ENCODE measurements at regions not wholly inside any gene's neighbourhood (a gene's known extent, or its start where the extent isn't known, plus 50 kb on each side); places are given as distances from the start of the nearest gene placed in this dataset.
A peak's percentile ranks its signal among the peaks of the same experiment; 100 is the strongest.

- no peak for TF ChIP-seq EZH2 (IDR thresholded peaks at IDR 0.05; ENCODE audit: low read depth, unreplicated experiment)
- TF ChIP-seq STAT1 (IDR thresholded peaks at IDR 0.05; ENCODE audit: unreplicated experiment): no peak
- TF ChIP-seq REST (IDR thresholded peaks at IDR 0.05; ENCODE audit: unreplicated experiment): no peak
- TF ChIP-seq, protein P1, sequence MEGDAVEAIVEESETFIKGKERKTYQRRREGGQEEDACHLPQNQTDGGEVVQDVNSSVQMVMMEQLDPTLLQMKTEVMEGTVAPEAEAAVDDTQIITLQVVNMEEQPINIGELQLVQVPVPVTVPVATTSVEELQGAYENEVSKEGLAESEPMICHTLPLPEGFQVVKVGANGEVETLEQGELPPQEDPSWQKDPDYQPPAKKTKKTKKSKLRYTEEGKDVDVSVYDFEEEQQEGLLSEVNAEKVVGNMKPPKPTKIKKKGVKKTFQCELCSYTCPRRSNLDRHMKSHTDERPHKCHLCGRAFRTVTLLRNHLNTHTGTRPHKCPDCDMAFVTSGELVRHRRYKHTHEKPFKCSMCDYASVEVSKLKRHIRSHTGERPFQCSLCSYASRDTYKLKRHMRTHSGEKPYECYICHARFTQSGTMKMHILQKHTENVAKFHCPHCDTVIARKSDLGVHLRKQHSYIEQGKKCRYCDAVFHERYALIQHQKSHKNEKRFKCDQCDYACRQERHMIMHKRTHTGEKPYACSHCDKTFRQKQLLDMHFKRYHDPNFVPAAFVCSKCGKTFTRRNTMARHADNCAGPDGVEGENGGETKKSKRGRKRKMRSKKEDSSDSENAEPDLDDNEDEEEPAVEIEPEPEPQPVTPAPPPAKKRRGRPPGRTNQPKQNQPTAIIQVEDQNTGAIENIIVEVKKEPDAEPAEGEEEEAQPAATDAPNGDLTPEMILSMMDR (conservative IDR thresholded peaks at IDR 0.05; ENCODE audit: low read depth in 2 of 2): peak in 1 of 2 experiments; percentile 32; a peak in 1 of 4 replicates
- no peak for TF ChIP-seq EZH2phosphoT487 (IDR thresholded peaks at IDR 0.05; ENCODE audit: unreplicated experiment)
Observed at GRCh38 chr6:4396044-4396443, 260.7 kb upstream of the ECI2 start.

Measured in GM23338 (cell line).